Ecto neural progenitor cell (in vitro differentiated cells): ENCODE measurements at regions not wholly inside any gene's neighbourhood (a gene's known extent, or its start where the extent isn't known, plus 50 kb on each side); places are given as distances from the start of the nearest gene placed in this dataset.
"Not testable (repeated sequence)": the region's sequence is repeated elsewhere in the genome, so short reads cannot be mapped to it uniquely, and the experiment has no call there.

Source experiments
- DNase-seq: peaks from one replicate; pipeline ENCODE4 v3.0.0-alpha.2; 2018; ENCODE audit warnings: low spot score

DNA sequence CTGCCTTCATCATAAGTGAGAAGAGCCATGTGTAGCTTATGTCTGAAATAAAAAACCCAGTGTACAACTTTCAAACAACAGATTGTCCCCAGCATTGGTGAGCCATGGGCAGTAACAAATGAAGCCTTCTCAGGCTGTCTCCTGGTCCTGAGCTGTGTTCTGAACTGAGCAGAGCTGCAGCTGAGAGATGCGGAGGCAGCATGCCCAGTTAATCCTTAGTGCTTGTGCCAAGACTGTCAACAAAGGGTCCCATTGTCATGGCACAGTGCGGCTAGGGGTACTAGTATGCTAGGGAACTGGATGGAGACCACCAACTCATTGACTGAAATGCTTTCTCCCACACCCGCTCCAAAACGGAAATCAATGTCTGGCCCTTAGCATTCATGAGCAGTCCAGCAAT is 154.3 kb downstream of the RMST start:
- no peak for DNase-seq

DNA sequence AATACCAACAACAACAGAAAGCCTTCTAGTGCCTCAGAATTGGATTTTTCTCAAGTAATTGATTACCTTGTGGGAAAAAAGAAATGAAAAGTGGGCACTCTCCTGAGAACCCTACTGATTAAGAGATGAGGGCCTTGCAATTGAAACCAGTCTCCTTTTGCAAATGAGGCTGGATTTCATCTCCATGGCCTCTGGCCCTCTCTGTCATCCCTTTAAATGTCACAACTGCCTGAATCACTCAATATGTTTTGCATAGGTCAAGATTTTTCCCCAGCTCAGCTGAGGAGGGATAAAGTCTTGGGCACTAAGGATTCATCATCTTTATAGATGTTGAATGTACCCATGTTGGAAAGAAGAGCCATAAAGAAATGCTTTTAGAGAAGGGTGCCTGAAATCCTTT is 166.4 kb downstream of the RMST start:
- no peak for DNase-seq

DNA sequence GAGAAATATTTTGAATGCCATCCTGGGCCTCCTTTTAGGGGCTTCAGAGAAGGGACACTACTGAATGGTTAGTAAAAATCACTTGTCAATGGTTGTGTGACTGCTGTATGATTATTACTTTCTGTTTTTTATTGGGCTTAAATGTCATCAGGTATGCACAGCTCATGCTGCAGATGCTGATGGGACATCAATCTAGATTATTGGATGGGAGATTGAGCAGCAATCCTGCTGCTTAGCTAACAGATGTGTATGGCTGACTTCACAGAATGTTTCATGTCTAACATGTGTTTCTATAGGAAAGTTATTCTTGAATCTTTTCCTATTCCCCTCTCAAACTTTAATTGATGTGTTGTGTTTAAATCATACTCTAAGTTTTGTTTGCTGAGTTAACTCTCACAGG is 166.8 kb downstream of the RMST start:
- DNase-seq = no peak

DNA sequence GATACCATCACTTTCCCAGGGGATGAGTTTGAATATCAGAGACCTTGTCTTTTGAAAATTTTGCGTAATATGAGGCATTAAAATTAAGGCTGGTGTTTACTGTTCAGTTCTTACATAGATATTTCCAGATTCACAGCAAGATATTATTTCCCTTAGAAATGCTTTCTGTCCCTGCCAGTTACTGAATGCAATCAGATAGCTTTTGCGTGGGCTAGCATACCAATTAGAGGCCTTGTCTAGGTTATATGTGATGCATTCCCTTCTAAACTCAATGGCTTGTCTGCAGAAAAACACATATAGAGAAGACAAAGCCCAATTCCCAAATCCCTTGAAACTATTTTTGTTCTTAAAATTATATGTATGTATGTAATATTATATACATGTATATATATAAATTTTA is 167.8 kb downstream of the RMST start:
- no peak for DNase-seq

DNA sequence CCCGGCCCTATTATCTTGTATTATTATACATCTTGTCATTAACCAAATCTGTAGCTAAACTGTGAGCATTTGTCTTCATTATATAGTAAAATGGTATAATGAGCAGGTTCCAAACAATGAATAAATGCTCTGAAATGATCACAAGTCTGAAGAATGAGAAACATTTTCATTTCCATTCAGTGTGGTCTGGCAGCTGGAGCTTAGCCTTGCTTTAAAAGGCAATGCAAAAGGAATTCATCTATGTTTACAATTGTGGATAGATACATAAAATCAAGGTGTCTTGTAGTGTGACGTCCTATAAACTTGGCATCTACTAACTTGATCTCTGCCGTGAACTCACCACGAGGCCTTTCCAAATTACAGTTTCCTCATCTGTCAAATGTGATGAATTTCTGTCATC is 168.3 kb downstream of the RMST start:
- no peak for DNase-seq

DNA sequence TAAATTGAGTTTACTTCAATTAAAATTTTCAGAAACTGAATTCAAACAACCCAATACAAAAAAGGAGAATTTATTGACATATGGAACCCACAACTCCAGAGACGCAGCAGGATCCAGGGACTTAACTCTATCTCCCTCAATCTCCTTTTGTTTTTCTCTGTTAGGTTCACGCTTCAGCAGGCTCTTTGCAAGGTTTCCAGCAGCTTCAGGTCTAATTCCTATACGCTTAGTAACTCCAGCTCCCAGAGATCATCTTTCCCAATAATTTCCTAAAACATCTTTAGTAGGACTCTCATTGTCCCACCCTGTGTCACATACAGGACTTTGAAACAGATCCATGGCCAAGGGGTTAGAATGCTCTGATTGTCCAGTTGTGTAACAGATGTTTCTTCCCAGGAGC is 175.2 kb downstream of the RMST start:
- peak; percentile 57 for DNase-seq

DNA sequence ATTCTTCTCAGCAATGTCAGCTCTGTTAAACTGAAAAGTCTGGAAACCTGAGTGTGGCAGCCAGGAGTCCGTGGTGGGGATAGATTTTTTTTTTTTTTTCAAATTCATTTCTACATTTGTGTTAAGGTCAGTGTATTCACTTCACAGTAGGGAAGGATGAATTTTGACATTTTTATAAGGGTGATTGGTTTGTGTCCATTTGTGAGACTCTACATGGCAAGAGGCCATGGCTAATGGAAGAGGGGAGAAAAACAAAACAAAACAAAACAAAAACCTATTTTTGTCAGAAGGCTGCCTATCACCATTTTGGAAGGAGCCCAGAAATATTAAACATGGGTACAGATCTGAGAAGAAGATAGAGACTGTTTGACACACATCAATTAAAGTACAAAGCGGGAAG is 176.1 kb downstream of the RMST start:
- no peak for DNase-seq

DNA sequence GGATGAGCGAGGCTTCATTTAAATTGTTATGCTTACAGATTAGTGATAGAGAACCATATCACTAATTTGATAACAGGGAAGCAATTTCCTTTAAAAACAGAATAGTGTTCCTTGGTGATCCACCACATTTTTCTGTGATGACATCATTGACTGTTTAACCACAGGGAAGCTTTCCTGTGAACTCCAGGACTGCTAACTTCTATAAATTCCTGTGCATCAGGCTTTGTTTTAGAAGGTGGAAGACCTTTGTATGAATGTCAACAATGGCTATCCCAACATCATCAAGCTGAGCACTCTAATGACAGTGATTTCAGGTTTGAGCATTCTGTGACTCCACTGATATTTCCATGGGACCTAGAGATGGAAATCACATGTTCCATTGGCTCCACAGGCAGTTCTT is 177.1 kb downstream of the RMST start:
- no peak for DNase-seq

DNA sequence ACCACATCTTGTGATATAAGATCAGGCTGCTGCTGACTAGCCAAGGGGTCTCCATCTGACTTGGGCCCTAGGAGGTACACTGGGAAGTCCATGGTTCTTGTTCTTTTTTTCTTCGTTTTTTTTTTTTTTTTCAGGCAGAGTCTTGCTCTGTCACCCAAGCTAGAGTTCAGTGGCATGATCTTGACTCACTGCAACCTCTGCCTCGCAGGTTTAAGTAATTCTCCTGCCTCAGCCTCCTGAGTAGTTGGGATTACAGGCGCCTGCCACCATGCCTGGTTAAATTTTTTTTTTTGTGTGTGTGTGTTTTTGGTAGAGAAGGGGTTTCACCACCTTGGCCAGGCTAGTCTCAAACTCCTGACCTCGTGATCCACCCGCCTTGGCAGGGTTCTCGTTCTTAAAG is 178.2 kb downstream of the RMST start:
- no peak for DNase-seq

DNA sequence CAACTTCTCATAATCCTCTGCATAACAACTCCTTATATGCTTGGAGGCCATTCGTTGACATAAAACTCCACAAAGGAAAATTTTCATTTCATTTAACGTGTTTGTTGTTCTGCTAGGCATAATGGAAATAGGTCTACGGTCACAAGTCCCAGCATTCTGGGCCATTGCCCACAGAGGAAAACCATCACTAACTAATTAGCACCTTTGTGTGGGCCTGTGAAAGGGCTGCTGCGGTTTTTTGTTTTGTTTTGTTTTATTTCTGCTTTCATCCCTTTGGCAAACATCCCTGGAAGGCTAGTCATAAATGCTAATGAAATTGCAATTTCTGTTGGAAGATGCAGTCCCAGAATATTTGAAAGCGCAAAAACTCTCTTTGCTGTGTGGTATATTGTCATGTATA is 180.3 kb downstream of the RMST start:
- DNase-seq = no peak

DNA sequence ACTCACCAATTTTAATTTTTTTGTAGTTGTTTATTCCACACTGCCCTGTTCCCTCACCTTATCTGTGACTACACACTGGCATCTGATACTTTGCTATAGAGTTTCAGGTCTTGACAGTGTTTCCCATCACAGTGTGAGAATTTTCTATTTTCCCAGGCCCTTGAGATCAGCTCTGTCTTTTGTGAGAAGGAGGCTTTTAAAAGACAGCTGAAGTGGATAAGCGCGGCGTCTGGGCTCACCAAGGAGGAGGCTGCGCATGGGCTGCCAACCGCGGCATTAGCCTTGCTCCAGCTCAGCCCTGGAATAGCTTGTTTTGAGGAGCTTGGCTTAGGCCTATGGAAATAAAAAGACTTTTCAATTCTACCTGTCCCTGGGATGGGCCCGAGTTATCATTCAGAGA is 181.3 kb downstream of the RMST start:
- DNase-seq = peak; percentile 57

DNA sequence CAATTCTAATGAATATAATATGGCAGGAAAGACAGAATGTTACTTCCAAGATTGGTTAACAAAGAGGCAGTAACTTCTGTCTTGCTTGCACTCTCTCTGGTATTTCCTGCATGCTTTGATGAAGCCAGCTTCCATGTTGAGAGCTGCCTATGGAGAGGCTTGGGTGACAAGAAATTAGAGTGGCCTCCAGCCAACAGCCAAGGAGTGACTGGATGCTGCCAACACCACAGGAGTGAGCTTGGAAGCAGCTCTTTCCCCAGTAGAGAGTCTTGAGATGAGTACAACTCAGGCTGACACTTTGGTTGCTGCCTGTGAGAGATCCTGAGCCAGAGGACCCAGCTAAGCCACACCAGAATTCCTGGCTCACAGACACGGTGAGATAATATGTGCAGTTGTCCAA is 183.1 kb downstream of the RMST start:
- DNase-seq = no peak

DNA sequence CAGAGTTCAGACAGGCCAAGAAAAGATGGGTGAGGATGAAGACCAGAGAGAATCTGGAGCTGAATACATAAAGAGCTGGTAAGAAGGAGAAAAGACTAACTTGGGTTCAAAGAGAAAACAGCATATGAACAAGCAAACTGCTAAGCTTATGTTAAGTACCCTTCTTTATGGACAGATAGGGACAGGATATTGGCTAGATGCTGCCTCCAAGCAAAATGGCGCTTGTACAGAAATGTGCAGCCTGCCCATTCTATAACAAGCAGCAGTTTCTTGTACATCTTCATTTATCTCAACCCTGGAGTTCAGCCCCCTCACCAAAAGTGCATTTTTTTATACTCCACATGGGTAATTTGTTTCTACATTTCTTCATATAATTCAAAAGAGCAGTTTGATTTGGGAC is 184.5 kb downstream of the RMST start:
- DNase-seq = no peak

DNA sequence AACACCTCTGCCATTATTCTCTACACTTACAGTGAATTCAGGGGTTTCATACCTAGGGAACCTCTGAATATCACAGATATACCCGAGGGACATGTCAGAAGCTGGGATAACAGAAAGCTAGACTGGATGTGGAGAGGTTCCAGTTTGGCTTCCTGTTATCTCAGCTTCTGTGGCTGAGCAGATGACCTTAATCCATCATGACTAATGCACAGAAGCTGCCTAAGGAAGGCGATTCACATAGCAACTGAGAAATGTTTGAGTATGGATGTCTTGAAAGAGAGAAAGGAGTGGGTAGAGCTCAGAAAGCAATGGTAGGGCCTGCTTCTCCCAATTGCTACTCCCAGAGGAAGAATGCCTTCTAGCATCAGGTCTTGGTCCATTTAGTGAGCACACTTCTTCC is 187.6 kb downstream of the RMST start:
- no peak for DNase-seq

DNA sequence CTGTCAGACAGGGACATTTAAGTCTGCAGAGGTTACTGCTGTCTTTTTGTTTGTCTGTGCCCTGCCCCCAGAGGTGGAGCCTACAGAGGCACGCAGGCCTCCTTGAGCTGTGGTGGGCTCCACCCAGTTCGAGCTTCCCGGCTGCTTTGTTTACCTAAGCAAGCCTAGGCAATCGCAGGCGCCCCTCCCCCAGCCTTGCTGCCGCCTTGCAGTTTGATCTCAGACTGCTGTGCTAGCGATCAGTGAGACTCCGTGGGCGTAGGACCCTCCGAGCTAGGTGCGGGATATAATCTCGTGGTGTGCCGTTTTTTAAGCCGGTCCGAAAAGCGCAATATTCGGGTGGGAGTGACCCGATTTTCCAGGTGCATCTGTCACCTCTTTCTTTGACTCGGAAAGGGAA is 193.9 kb downstream of the RMST start:
- not testable (repeated sequence) for DNase-seq

DNA sequence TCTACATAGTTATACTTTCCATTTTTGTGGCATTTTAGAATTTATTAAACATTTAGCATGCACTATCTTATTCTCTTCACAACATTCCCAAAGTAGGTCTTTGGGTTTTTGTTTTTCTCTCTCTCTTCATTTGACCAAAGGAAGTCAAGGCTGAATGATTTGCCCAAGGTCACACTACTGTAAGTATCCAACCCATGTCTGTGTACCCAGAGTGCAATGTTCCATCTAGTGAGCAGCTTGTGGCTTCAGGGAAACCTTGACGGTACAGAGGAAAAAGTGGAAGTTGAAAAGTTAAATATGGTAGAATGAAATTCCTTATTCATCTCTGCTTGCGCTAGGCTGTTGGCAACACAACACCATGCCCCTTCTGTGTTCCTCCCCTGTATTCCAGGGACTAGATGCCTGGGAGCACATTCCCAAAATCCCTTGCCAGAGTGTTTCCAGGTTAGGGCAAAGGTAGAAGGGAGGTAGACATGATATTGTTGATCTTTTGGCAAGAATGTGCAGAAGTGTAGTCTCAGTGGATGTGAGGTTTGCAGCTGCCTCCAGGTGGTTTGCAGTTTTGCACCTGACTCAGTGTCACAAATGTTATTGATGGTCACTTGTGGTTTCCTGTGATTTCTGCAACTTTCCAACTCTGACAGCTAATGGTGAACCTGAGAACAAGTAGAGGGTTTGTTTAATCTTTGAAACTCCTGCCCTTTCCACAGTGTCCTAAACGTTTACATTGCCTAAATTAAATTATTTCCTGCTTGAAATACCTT is 196.7 kb downstream of the RMST start:
- no peak for DNase-seq

DNA sequence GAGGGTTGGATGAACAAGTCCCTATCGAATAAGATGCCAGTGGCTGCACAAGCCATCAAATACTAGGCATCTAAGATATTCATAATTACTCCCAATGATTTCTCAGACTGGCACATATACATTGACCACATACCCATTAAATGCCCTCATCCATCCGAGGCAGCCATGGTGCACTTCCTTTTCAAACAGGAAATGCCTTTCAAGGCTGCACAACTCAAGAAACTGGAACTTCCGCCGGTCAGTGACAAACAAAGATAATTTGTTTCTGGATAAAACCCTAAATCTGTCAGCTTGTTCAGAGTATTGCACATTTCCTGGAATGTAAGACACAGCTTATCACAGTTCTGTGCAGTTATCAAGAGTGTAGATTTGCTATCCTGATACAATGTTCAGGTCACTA is 203.7 kb downstream of the RMST start:
- DNase-seq = no peak

DNA sequence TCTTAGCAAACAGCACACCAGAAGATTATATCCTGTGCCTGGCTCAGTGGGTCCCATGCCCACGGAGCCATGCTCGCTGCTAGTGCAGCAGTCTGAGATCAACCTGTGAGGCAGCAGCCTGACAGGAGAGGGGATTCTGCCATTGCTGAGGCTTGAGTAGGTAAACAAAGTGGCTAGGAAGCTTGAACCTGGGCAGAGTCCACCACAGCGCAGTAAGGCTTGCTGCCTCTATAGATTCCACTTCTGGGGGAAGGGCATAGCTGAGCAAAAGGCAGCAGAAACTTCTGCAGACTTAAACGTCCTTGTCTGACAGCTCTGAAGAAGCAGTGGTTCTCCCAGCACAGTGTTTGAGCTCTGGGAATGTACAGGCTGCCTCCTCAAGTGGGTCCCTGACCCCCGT is 210.3 kb downstream of the RMST start:
- no peak for DNase-seq

DNA sequence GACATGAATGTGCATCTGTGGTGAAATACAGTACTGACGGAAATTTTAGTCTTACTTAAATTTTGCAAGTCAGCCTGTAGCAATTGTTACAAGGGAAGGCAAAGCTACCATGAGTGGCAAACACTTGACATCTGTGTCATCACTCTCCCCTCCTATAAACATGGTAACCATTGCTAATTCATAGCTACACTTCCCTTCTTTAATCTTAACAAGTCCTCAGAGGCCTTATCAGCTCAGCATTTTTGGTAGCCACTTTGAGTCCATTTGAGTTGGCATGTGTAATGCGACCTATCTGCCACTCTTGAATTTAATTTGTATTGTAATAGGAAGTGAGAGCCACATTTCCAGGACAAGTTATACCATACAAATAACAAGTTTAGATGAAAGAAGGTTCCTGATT is 218.1 kb downstream of the RMST start:
- DNase-seq = no peak

DNA sequence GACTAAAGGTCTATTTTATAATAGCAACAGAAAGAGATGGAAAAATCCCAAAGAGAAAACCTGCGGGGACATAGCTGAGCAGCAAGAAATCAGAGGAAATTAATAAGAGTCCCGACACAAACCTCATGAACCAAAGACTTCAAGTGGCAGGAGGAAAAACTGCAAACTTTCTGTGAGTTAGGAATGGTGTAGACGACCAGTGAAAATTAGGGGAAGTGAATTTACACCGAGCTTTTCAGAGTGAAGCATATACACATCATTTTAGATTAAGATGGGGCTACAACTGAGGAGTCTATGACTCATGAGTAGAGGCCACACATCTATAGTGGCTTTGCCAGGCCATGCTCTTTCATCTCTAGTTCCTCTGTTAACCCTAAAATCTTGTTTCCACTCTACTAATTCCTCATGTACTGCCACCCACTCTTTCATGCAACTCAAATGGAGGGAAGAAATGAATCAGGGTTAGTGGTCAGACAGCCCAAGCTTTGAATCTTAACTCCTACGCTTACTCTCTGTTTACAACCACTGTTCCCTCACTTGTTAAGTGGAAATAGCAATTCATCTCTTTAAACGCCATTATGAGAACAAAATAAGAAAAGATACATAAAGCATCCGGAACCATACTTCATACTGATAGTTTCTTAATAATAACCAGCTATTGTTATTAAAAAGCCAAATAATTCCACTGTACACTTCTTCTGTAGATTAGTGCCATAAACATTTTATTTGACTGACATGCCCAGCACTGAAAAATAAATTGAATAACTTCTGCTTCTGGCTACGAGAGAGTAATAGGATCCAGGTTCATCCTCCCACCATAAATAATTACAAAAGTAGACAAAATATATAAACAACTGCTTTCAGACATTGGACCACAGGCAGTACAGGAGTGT is 219.3 kb downstream of the RMST start:
- no peak for DNase-seq

DNA sequence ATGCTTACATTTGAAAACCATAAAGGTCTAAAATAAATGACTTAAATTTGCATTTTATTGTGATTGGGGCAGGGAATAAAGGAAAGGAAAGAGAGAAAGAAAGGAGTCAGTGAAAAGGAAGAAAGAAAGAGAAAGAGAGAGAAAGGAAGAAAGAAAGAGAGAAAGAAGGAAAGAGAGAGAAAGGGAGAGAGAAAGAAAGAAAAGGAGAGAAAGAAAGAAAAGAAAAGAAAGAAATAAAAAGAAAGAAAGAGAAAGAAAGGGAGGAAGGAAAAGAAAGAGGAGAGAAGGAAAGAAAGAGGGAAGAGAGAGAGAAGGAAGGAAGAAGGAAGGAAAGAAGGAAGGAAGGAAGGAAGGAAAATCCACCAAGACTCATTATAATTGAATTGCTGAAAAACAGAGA is 222.8 kb downstream of the RMST start:
- DNase-seq = no peak

DNA sequence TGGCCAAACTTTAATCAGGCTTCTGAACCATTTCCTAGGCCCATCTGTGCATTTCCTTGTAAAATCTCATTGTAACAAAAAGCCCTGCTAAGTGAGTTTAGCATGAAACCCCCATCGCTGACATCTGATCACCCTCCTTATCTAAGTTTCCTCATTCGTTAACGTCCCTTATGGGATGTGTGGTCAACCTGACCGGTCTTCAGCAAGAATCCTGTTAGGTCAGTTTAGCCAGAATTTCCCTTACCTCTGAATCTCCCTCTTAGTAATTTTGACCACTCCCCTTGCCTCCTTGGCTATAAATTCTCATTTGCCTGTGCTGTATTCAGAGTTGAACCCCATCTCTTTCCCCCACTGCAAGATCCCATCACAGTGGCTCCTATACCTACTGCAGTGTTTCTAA is 239.3 kb downstream of the RMST start:
- no peak for DNase-seq

DNA sequence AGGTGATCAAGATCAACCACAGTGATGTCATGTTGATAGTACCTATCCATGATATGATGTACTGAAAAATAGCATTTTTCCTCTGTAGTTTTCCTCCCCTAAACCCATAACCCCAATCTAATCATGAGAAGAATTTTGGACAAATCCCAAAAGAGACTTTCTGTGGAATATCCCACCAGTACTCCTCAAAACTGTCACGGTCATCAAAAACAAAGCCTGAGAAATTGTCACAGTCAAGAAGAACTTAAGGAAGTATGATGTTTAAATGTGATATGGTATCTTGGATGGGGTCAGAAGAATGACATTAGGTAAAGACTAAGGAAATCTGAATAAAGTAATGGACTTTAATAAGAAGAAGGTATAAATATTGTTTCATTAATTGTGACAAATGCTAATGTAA is 248.8 kb downstream of the RMST start:
- no peak for DNase-seq

DNA sequence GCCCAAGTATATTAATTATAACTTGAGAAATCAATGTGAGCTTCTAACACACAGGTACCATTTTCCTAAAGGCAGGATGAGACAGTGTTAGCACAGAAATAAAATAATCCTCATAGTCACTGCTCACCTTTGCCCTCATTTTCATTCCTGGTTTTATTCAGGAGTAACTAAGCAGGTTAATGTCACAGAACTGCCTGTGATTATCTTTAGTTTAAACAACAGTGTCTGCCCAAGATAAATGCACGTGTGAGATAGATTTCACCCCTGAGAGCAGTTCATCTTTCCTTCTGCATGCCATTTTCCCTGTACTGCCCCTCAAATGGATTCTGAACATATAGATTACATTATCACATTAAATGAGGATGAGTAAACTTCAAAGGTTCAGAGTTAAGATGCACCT is 250.7 kb downstream of the RMST start:
- no peak for DNase-seq
